Lung (tissue), 12 donors: ENCODE measurements at regions not wholly inside any gene's neighbourhood (a gene's known extent, or its start where the extent isn't known, plus 50 kb on each side); places are given as distances from the start of the nearest gene placed in this dataset. TPM values are rescaled to one million over a fixed set of nuclear protein-coding genes. Genes with fewer than 3 reads are reported as not detected.

Experiments
- ATAC-seq: fragments of 200-7000 bp; cut with Tn5 transposase; one replicate; pipeline ENCODE4 v1.9.1; 2020; ENCODE audit warnings: moderate number of reproducible peaks; ENCODE audit not compliant: insufficient read depth, low FRiP score
- DNase-seq, 3 donors: peaks; one replicate each; pipeline ENCODE4 v3.0.0-alpha.2; 2013 to 2017
- H3K27ac ChIP-seq, 2 donors: one replicate each; pipeline ENCODE4 v1.5.1; 2013; ENCODE audit warnings: mild to moderate bottlenecking in 2 of 2, moderate library complexity in 2 of 2, control low read depth in 1 of 2, inconsistent platforms in 1 of 2, low read depth in 1 of 2, low read length in 1 of 2
- H3K27me3 ChIP-seq, 3 donors: one replicate each; pipeline ENCODE4 v1.5.1; 2013; ENCODE audit warnings: low read length in 2 of 3; ENCODE audit not compliant: control insufficient read depth in 3 of 3, insufficient read depth in 3 of 3
- H3K36me3 ChIP-seq, 4 donors: one replicate each; pipeline ENCODE4 v1.5.1; 2013; ENCODE audit warnings: low read length in 4 of 4, mild to moderate bottlenecking in 1 of 4, moderate library complexity in 1 of 4; ENCODE audit not compliant: control insufficient read depth in 4 of 4, insufficient read depth in 4 of 4
- H3K4me1 ChIP-seq, 5 donors: one replicate each; pipeline ENCODE4 v1.5.1; 2013; ENCODE audit warnings: low read length in 5 of 5, mild to moderate bottlenecking in 2 of 5, moderate library complexity in 1 of 5; ENCODE audit not compliant: control insufficient read depth in 5 of 5, insufficient read depth in 5 of 5
- H3K4me3 ChIP-seq: one replicate; pipeline ENCODE4 v1.5.1; 2013; ENCODE audit warnings: mild to moderate bottlenecking, control low read depth, moderate library complexity
- H3K9ac ChIP-seq, 2 donors: one replicate each; pipeline ENCODE4 v1.5.1; 2013; ENCODE audit warnings: low read length in 2 of 2, control low read depth in 1 of 2; ENCODE audit not compliant: insufficient read depth in 1 of 2
- H3K9me3 ChIP-seq, 4 donors: one replicate each; pipeline ENCODE4 v1.5.1; 2013; ENCODE audit warnings: low read length in 3 of 4, mild to moderate bottlenecking in 1 of 4, moderate library complexity in 1 of 4; ENCODE audit not compliant: control insufficient read depth in 4 of 4, insufficient read depth in 3 of 4
- WGBS, 2 donors: extraction: QIAGEN DNeasy Blood & Tissue Kit; methylation state at CpG; one replicate each; pipeline ENCODE4 v1.1.7; 2013; 5-methylcytosine and 5-hydroxymethylcytosine counted together
- small RNA-seq: library from RNA; depleted of rRNA; stranded (forward); fragments of <200 nt; gene quantifications from one replicate; pipeline ENCODE3, GENCODE V24; 2014; ENCODE audit warnings: low replicate concordance
- TF ChIP-seq, protein P1 (sequence below): IDR thresholded peaks from 2 replicates; pipeline ENCODE4 v1.5.1; 2012; ENCODE audit warnings: mild to moderate bottlenecking; ENCODE audit errors: control extremely low read depth, extremely low read depth
- donor health status: control.
- donor health status: control.
- donor health status: Bipolar disorder and iron deficiency.
- donor health status: healthy.
- donor health status: DM: yes; HTN: yes; CAD: no.

DNA sequence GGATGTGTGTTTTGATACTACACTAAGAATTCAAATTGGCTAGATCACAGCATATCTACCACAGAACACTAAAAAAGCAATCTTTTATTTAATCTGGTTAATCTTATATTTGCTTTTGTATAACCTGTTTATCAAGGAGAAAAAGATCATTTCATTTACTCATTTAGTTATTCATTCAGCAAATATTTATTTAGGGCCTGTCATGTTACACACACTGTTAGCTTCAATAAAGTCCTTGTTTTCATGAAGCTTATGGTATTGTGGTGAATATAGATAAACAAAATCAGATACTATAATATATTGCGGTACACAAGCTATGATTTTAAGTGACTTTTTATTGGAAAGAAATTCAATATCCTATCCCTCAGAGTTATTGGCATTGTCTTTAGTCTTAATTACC, 350.8 kb downstream of the LRFN5 start:
- Histone ChIP-seq H3K4me3 (no peak overlapping the region), H3K27me3 (no peaks in the 10 kb centered on the region), H3K27ac (no peak overlapping the region), H3K9ac (no peak overlapping the region), H3K9me3 (no peaks in the 10 kb centered on the region), H3K36me3 (no peaks in the 10 kb centered on the region), H3K4me1 (peaks cover 0 to 4% (median 0%) of the 10 kb centered on the region in 5 donors)
- TF ChIP-seq, protein P1, sequence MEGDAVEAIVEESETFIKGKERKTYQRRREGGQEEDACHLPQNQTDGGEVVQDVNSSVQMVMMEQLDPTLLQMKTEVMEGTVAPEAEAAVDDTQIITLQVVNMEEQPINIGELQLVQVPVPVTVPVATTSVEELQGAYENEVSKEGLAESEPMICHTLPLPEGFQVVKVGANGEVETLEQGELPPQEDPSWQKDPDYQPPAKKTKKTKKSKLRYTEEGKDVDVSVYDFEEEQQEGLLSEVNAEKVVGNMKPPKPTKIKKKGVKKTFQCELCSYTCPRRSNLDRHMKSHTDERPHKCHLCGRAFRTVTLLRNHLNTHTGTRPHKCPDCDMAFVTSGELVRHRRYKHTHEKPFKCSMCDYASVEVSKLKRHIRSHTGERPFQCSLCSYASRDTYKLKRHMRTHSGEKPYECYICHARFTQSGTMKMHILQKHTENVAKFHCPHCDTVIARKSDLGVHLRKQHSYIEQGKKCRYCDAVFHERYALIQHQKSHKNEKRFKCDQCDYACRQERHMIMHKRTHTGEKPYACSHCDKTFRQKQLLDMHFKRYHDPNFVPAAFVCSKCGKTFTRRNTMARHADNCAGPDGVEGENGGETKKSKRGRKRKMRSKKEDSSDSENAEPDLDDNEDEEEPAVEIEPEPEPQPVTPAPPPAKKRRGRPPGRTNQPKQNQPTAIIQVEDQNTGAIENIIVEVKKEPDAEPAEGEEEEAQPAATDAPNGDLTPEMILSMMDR: no peak
- ATAC-seq: no peak
- no peak for DNase-seq
- 35 to 46% methylated on average over 1 of the region's 1 CpG for WGBS, 2 donors

Small RNA genes in the stretch of these regions (small RNA-seq; reads per million reads assigned to genes)
- gene AL163153.1 (not detected), gene AL358913.1 (not detected), gene AL442163.3 (not detected)
